ENCODE measurements at regions not wholly inside any gene's neighbourhood (a gene's known extent, or its start where the extent isn't known, plus 50 kb on each side); places are given as distances from the start of the nearest gene placed in this dataset.
"Not testable (repeated sequence)": the region's sequence is repeated elsewhere in the genome, so short reads cannot be mapped to it uniquely, and the experiment has no call there.

- FAIRE-seq, result no peak
- H3K9ac ChIP-seq (ENCODE audit: control insufficient read depth, extremely low read depth, insufficient read depth, low read length), result no peak overlapping the region
- no peaks in the 10 kb centered on the region for H4K20me1 ChIP-seq (ENCODE audit: control insufficient read depth, extremely low read depth, insufficient read depth, low read length)
- H2AFZ ChIP-seq (ENCODE audit: control insufficient read depth, low read length), result no peak overlapping the region
- no peaks in the 10 kb centered on the region for H3K36me3 ChIP-seq (ENCODE audit: control insufficient read depth in 2 of 2, extremely low read depth in 1 of 2, insufficient read depth in 2 of 2, low read length in 2 of 2)
- H3K4me3 ChIP-seq (ENCODE audit: control insufficient read depth in 2 of 3, extremely low read depth in 1 of 3, insufficient read depth in 2 of 3, low read depth in 1 of 3, low read length in 3 of 3), result no peak overlapping the region
- H3K4me2 ChIP-seq (ENCODE audit: control insufficient read depth, extremely low read depth, insufficient read depth, low read depth, low read length), result no peak overlapping the region
- no peaks in the 10 kb centered on the region for H3K79me2 ChIP-seq (ENCODE audit: control insufficient read depth, insufficient read depth, low read length)
- no peaks in the 10 kb centered on the region for H3K4me1 ChIP-seq (ENCODE audit: control insufficient read depth, extremely low read depth, insufficient read depth, low read length)
- TF ChIP-seq EZH2 (IDR thresholded peaks at IDR 0.05; ENCODE audit: low read length) (no peak), CTCF (optimal IDR thresholded peaks at IDR 0.05 in 1 of 3, IDR thresholded peaks at IDR 0.05 in 1 of 3, conservative IDR thresholded peaks at IDR 0.05 in 1 of 3; ENCODE audit: extremely low read depth in 1 of 3, insufficient read depth in 2 of 3, low read length in 3 of 3) (no peak)
- dilution Hi-C loops (cut with MboI; ENCODE audit: extremely low pct_ligation_motif_present, low sequenced_read_pairs), result no loop called here
- no peaks in the 10 kb centered on the region for H3K27me3 ChIP-seq (ENCODE audit: control insufficient read depth, extremely low read depth, insufficient read depth, low read length)
- no peak overlapping the region for H3K27ac ChIP-seq (ENCODE audit: control insufficient read depth, insufficient read depth, low read length)
- H3K9me3 ChIP-seq (ENCODE audit: control insufficient read depth, low read depth, low read length), result peaks cover 15% of the 10 kb centered on the region
- no peak for DNase-seq (ENCODE audit: low read depth, low spot score)
- no peaks in the 10 kb centered on the region for H3K9me1 ChIP-seq (ENCODE audit: control insufficient read depth, extremely low read depth, insufficient read depth, low read length)
These were observed 487.4 kb upstream of the SALL3 start for GRCh38 chr18:78492064-78492812.

- no peak overlapping the region for H3K9ac ChIP-seq (ENCODE audit: control insufficient read depth, extremely low read depth, insufficient read depth, low read length)
- H3K9me1 ChIP-seq (ENCODE audit: control insufficient read depth, extremely low read depth, insufficient read depth, low read length), result no peaks in the 10 kb centered on the region
- peaks cover 19% of the 10 kb centered on the region for H3K9me3 ChIP-seq (ENCODE audit: control insufficient read depth, low read depth, low read length)
- DNase-seq (ENCODE audit: low read depth, low spot score) (no peak), FAIRE-seq (no peak)
- no peak for TF ChIP-seq CTCF (optimal IDR thresholded peaks at IDR 0.05 in 1 of 3, IDR thresholded peaks at IDR 0.05 in 1 of 3, conservative IDR thresholded peaks at IDR 0.05 in 1 of 3; ENCODE audit: extremely low read depth in 1 of 3, insufficient read depth in 2 of 3, low read length in 3 of 3)
- TF ChIP-seq EZH2 (IDR thresholded peaks at IDR 0.05; ENCODE audit: low read length), result no peak
- no peak overlapping the region for H3K4me2 ChIP-seq (ENCODE audit: control insufficient read depth, extremely low read depth, insufficient read depth, low read depth, low read length)
- no peak overlapping the region for H3K27ac ChIP-seq (ENCODE audit: control insufficient read depth, insufficient read depth, low read length)
- dilution Hi-C loops (cut with MboI; ENCODE audit: extremely low pct_ligation_motif_present, low sequenced_read_pairs), result no loop called here
- no peaks in the 10 kb centered on the region for H3K79me2 ChIP-seq (ENCODE audit: control insufficient read depth, insufficient read depth, low read length)
- H3K4me3 ChIP-seq (ENCODE audit: control insufficient read depth in 2 of 3, extremely low read depth in 1 of 3, insufficient read depth in 2 of 3, low read depth in 1 of 3, low read length in 3 of 3), result no peak overlapping the region
- no peak overlapping the region for H2AFZ ChIP-seq (ENCODE audit: control insufficient read depth, low read length)
- no peaks in the 10 kb centered on the region for H3K27me3 ChIP-seq (ENCODE audit: control insufficient read depth, extremely low read depth, insufficient read depth, low read length)
- H3K36me3 ChIP-seq (ENCODE audit: control insufficient read depth in 2 of 2, extremely low read depth in 1 of 2, insufficient read depth in 2 of 2, low read length in 2 of 2), result no peaks in the 10 kb centered on the region
- H3K4me1 ChIP-seq (ENCODE audit: control insufficient read depth, extremely low read depth, insufficient read depth, low read length), result no peaks in the 10 kb centered on the region
- H4K20me1 ChIP-seq (ENCODE audit: control insufficient read depth, extremely low read depth, insufficient read depth, low read length), result no peaks in the 10 kb centered on the region
These were observed 486.7 kb upstream of the SALL3 start for GRCh38 chr18:78492813-78493371.

- peaks cover 16% of the 10 kb centered on the region for H3K9me3 ChIP-seq (ENCODE audit: control insufficient read depth, low read depth, low read length)
- H3K27me3 ChIP-seq (ENCODE audit: control insufficient read depth, extremely low read depth, insufficient read depth, low read length); H3K36me3 ChIP-seq (ENCODE audit: control insufficient read depth in 2 of 2, extremely low read depth in 1 of 2, insufficient read depth in 2 of 2, low read length in 2 of 2); dilution Hi-C loops (cut with MboI; ENCODE audit: extremely low pct_ligation_motif_present, low sequenced_read_pairs); H3K4me2 ChIP-seq (ENCODE audit: control insufficient read depth, extremely low read depth, insufficient read depth, low read depth, low read length); H3K79me2 ChIP-seq (ENCODE audit: control insufficient read depth, insufficient read depth, low read length); H3K9me1 ChIP-seq (ENCODE audit: control insufficient read depth, extremely low read depth, insufficient read depth, low read length); FAIRE-seq; H3K4me1 ChIP-seq (ENCODE audit: control insufficient read depth, extremely low read depth, insufficient read depth, low read length); H4K20me1 ChIP-seq (ENCODE audit: control insufficient read depth, extremely low read depth, insufficient read depth, low read length); DNase-seq (ENCODE audit: low read depth, low spot score); H3K4me3 ChIP-seq (ENCODE audit: control insufficient read depth in 2 of 3, extremely low read depth in 1 of 3, insufficient read depth in 2 of 3, low read depth in 1 of 3, low read length in 3 of 3); H3K9ac ChIP-seq (ENCODE audit: control insufficient read depth, extremely low read depth, insufficient read depth, low read length); H3K27ac ChIP-seq (ENCODE audit: control insufficient read depth, insufficient read depth, low read length); H2AFZ ChIP-seq (ENCODE audit: control insufficient read depth, low read length): not testable (repeated sequence)
These were observed 486.1 kb upstream of the SALL3 start for GRCh38 chr18:78493490-78493889.

Data from keratinocyte (primary cell).